BE2C (cell line): ENCODE measurements at regions not wholly inside any gene's neighbourhood (a gene's known extent, or its start where the extent isn't known, plus 50 kb on each side); places are given as distances from the start of the nearest gene placed in this dataset.
A peak's percentile ranks its signal among the peaks of the same experiment; 100 is the strongest.

ENCODE experiments used
- DNase-seq: peaks from one replicate; pipeline ENCODE4 v3.0.0-alpha.2; 2020
- H3K27me3 ChIP-seq: fragments of 250-450 bp; sonication (Bioruptor Pico); 2 replicates; pipeline ENCODE4 v1.5.1; 2020; ENCODE audit warnings: mild to moderate bottlenecking
- H3K36me3 ChIP-seq: fragments of 250-450 bp; sonication (Bioruptor Pico); 2 replicates; pipeline ENCODE4 v1.5.1; 2020; ENCODE audit warnings: mild to moderate bottlenecking
- H3K4me1 ChIP-seq: fragments of 250-450 bp; sonication (Bioruptor Pico); 2 replicates; pipeline ENCODE4 v1.5.1; 2020
- H3K4me3 ChIP-seq: 2 replicates; pipeline ENCODE4 v1.5.1; 2011; ENCODE audit warnings: low read depth, low read length
- H3K9me3 ChIP-seq: fragments of 250-450 bp; sonication (Bioruptor Pico); 2 replicates; pipeline ENCODE4 v1.5.1; 2020
- TF ChIP-seq, protein P1 (sequence below): IDR thresholded peaks from 2 replicates; pipeline ENCODE4 v1.5.1; 2012; ENCODE audit warnings: mild to moderate bottlenecking, low read depth, low read length

DNA sequence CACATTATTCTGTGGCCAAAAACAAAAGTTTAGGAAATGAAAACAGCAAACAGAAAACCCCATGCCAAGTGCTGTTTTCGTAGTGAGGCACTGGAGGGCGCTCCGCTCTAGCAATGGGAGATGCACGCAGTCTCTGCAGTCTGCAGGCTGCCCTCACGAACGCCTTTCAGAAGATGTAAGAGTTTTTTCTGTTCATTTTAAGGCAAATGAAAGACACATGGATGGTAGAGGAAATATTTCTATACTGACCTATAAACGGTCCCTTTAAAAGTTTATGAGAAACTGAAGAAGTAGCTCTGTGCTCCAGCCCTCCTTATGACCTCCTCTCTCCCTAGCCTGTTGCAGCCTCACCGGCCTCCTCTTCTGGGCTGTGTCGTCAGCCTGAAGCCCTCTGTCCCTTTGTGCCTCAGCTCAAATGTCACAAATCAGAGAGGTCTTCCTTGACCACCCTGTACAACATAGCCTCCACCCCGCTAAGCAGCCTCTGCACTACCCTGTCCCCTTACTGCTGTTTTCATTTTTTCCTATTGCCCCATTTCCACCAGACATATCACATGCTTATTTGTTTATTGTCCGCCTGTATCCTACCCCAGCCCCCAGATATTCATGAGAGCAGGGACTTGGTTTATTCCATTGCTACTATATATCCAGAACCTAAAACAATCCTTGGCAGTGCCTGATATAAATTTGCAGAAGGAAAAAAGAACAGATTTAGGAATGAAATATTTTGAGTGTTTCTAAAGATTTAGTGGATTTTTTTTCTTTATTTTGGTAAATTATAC is 116.4 kb downstream of the TM9SF2 start:
- H3K4me3 ChIP-seq, result no peak overlapping the region
- H3K36me3 ChIP-seq, result no peaks in the 10 kb centered on the region
- no peaks in the 10 kb centered on the region for H3K9me3 ChIP-seq
- no peaks in the 10 kb centered on the region for H3K4me1 ChIP-seq
- no peaks in the 10 kb centered on the region; the same call in 1 of the 2 replicates for H3K27me3 ChIP-seq
- TF ChIP-seq, protein P1, sequence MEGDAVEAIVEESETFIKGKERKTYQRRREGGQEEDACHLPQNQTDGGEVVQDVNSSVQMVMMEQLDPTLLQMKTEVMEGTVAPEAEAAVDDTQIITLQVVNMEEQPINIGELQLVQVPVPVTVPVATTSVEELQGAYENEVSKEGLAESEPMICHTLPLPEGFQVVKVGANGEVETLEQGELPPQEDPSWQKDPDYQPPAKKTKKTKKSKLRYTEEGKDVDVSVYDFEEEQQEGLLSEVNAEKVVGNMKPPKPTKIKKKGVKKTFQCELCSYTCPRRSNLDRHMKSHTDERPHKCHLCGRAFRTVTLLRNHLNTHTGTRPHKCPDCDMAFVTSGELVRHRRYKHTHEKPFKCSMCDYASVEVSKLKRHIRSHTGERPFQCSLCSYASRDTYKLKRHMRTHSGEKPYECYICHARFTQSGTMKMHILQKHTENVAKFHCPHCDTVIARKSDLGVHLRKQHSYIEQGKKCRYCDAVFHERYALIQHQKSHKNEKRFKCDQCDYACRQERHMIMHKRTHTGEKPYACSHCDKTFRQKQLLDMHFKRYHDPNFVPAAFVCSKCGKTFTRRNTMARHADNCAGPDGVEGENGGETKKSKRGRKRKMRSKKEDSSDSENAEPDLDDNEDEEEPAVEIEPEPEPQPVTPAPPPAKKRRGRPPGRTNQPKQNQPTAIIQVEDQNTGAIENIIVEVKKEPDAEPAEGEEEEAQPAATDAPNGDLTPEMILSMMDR, result peak; percentile 55
- peak; percentile 33 for DNase-seq

- Histone ChIP-seq H3K4me3 (no peak overlapping the region), H3K27me3 (no peaks in the 10 kb centered on the region), H3K36me3 (no peaks in the 10 kb centered on the region), H3K9me3 (no peaks in the 10 kb centered on the region), H3K4me1 (no peaks in the 10 kb centered on the region)
- DNase-seq, result peak; percentile 32
- TF ChIP-seq, protein P1, result peak; percentile 55
Observed at GRCh38 chr13:99614465-99614885, 113.2 kb downstream of the TM9SF2 start.
